Smooth muscle cell (in vitro differentiated cells): ENCODE measurements at regions not wholly inside any gene's neighbourhood (a gene's known extent, or its start where the extent isn't known, plus 50 kb on each side); places are given as distances from the start of the nearest gene placed in this dataset.
A peak's percentile ranks its signal among the peaks of the same experiment; 100 is the strongest.
"Not testable (repeated sequence)": the region's sequence is repeated elsewhere in the genome, so short reads cannot be mapped to it uniquely, and the experiment has no call there.

ENCODE experiments used
- DNase-seq: peaks from one replicate; lab custom pipeline; 2025; ENCODE audit not compliant: unreplicated experiment; lab: John Stamatoyannopoulos, UW
- H2AFZ ChIP-seq: fragments of 200-600 bp; sonication (generic); 2 replicates; pipeline ENCODE4 v1.6.0; 2016; ENCODE audit warnings: antibody characterized with exemption, low read depth, mild to moderate bottlenecking
- H3F3A ChIP-seq: fragments of 200-600 bp; sonication (generic); 2 replicates; pipeline ENCODE4 v1.6.0; 2017; ENCODE audit warnings: antibody characterized with exemption, low read depth
- H3K27ac ChIP-seq: fragments of 200-600 bp; sonication (generic); 2 replicates; pipeline ENCODE4 v1.5.1; 2016; ENCODE audit warnings: low read depth, mild to moderate bottlenecking
- H3K27me3 ChIP-seq: fragments of 200-600 bp; sonication (generic); 2 replicates; pipeline ENCODE4 v1.6.1; 2016; ENCODE audit warnings: low read depth, mild to moderate bottlenecking
- H3K36me3 ChIP-seq: fragments of 200-600 bp; sonication (generic); 2 replicates; pipeline ENCODE4 v1.5.1; 2016; ENCODE audit warnings: low read depth
- H3K4me1 ChIP-seq: fragments of 200-600 bp; sonication (generic); 2 replicates; pipeline ENCODE4 v1.5.1; 2016; ENCODE audit warnings: low read depth
- H3K4me2 ChIP-seq: fragments of 200-600 bp; sonication (generic); 2 replicates; pipeline ENCODE4 v1.6.0; 2016; ENCODE audit warnings: mild to moderate bottlenecking
- H3K4me3 ChIP-seq: fragments of 200-600 bp; sonication (generic); 2 replicates; pipeline ENCODE4 v1.5.1; 2016; ENCODE audit warnings: mild to moderate bottlenecking
- H3K79me2 ChIP-seq: fragments of 200-600 bp; sonication (generic); 2 replicates; pipeline ENCODE4 v1.6.0; 2016; ENCODE audit warnings: low read depth, mild to moderate bottlenecking
- H3K9ac ChIP-seq: fragments of 200-600 bp; sonication (generic); 2 replicates; pipeline ENCODE4 v1.6.0; 2016; ENCODE audit warnings: low read depth
- H3K9me3 ChIP-seq: fragments of 200-600 bp; sonication (generic); replicated peaks from 2 replicates; pipeline ENCODE4 v1.5.1; 2016; ENCODE audit warnings: low read depth
- H4K20me1 ChIP-seq: fragments of 200-600 bp; sonication (generic); 2 replicates; pipeline ENCODE4 v1.6.0; 2016; ENCODE audit warnings: low read depth
- CTCF ChIP-seq: fragments of 200-600 bp; sonication (generic); IDR thresholded peaks from 2 replicates; pipeline ENCODE4 v1.5.1; 2017; ENCODE audit warnings: borderline replicate concordance, mild to moderate bottlenecking, antibody characterized with exemption; ENCODE audit not compliant: insufficient read depth, poor library complexity, severe bottlenecking
- WGBS: methylation state at CpG from one replicate; pipeline ENCODE4 v1.1.7; 2016; ENCODE audit warnings: low lambda C conversion rate; 5-methylcytosine and 5-hydroxymethylcytosine counted together

DNA sequence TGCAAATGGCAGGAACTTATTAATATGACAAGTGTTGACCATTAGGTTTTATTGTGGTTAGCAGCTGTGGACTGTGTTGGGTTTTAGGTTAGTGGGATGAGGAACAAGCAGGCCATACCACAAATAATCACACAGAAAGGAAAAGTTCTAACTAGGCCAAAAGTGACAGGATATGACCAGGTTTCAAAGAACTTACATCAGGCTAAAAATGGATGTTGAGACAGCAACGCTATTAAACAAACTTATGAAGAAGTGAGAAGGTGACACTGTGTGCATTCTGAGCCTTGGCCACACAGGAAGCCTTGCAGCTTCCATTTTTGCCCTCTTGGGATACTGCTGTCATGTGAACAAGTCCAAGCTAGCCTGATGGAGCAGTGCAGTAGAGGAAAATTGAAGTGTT lies 568.8 kb downstream of the HTR7 start:
- no peaks in the 10 kb centered on the region for H3K9me3 ChIP-seq
- no peak overlapping the region for H3K4me3 ChIP-seq
- no peaks in the 10 kb centered on the region for H3K79me2 ChIP-seq
- H2AFZ ChIP-seq = peak overlapping the region; percentile 30
- H3K27ac ChIP-seq = no peak overlapping the region
- H3F3A ChIP-seq = no peaks in the 10 kb centered on the region
- H3K36me3 ChIP-seq = no peaks in the 10 kb centered on the region
- DNase-seq = no peak
- H3K9ac ChIP-seq = no peak overlapping the region
- H3K4me2 ChIP-seq = no peak overlapping the region
- no peaks in the 10 kb centered on the region for H3K27me3 ChIP-seq
- no peak for TF ChIP-seq CTCF
- 52% methylated on average over 1 of the region's 1 CpG for WGBS
- no peaks in the 10 kb centered on the region for H4K20me1 ChIP-seq
- no peaks in the 10 kb centered on the region for H3K4me1 ChIP-seq

DNA sequence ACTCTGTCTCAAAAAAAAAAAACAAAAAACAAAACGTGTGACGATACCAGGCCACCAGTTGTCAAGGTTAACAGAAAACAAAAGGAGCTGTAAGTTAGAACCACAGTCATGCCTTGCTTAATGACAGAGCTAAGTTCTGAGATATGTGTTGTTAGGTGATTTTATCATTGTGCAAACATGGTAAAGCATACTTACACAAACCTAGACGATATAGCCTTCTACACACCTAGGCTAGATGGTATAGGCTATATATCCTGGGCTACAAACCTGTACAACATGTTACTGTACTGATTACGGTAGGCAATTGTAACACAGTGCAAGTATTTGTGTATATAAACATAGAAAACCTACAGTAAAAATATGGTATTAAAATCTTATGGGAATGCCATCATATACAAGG lies 564.2 kb downstream of the HTR7 start:
- Histone ChIP-seq H3K9me3 (no peaks in the 10 kb centered on the region), H4K20me1 (no peaks in the 10 kb centered on the region), H3K4me3 (no peak overlapping the region), H3F3A (no peaks in the 10 kb centered on the region), H3K27ac (no peak overlapping the region), H3K79me2 (no peaks in the 10 kb centered on the region), H2AFZ (no peak overlapping the region), H3K36me3 (no peaks in the 10 kb centered on the region), H3K9ac (no peak overlapping the region), H3K4me2 (no peak overlapping the region), H3K4me1 (no peaks in the 10 kb centered on the region), H3K27me3 (no peaks in the 10 kb centered on the region)
- 70% methylated on average over 4 of the region's 4 CpGs for WGBS
- DNase-seq = no peak
- TF ChIP-seq CTCF = no peak

DNA sequence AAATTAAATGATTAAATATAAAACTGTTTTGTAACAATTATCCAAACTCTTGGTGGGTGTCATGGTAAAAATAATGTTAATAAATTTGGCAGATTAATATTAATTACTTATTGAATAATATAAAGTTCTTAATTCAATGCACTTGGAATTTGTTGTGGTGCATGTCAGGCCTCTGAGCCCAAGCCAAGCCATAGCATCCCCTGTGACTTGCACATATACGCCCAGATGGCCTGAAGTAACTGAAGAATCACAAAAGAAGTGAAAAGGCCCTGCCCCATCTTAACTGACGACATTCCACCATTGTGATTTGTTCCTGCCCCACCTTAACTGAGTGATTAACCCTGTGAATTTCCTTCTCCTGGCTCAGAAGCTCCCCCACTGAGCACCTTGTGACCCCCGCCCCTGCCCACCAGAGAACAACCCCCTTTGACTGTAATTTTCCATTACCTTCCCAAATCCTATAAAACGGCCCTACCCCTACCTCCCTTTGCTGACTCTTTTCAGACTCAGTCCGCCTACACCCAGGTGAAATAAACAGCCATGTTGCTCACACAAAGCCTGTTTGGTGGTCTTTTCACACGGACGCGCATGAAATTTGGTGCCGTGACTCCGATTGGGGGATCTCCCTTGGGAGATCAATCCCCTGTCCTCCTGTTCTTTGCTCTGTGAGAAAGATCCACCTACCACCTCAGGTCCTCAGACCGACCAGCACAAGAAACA lies 562.9 kb downstream of the HTR7 start:
- not testable (repeated sequence) for H3K9ac ChIP-seq, DNase-seq, H3K4me3 ChIP-seq, H3K27ac ChIP-seq, H3K4me2 ChIP-seq, H3K79me2 ChIP-seq, H4K20me1 ChIP-seq, H3K27me3 ChIP-seq, H3K36me3 ChIP-seq, H3K9me3 ChIP-seq, H3F3A ChIP-seq, H2AFZ ChIP-seq, H3K4me1 ChIP-seq
- WGBS = 87% methylated on average over 9 of the region's 11 CpGs

DNA sequence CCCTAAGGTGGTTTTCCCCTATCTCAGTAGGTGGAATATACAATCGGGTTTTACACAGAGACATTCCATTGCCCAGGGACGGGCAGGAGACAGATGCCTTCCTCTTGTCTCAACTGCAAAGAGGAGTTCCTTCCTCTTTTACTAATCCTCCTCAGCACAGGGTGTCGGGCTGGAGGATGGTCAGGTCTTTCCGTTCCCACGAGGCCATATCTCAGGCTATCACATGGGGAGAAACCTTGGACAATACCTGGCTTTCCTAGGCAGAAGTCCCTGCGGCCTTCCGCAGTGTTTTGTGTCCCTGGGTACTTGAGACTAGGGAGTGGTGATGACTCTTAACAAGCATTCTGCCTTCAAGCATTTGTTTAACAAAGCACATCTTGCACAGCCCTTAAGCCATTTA lies 555.8 kb downstream of the HTR7 start:
- H4K20me1 ChIP-seq = not testable (repeated sequence)

More for the DNA sequence above, 555.8 kb downstream of the HTR7 start:
- not testable (repeated sequence) for H3K4me1 ChIP-seq, H3K27me3 ChIP-seq, DNase-seq, H3K9ac ChIP-seq, H3F3A ChIP-seq, H3K27ac ChIP-seq, H3K79me2 ChIP-seq, H3K36me3 ChIP-seq, H3K4me3 ChIP-seq, H3K9me3 ChIP-seq, H3K4me2 ChIP-seq
- WGBS = 39% methylated on average over 7 of the region's 7 CpGs
- H2AFZ ChIP-seq = peak overlapping the region; percentile 55
